ENCODE measurements at regions not wholly inside any gene's neighbourhood (a gene's known extent, or its start where the extent isn't known, plus 50 kb on each side); places are given as distances from the start of the nearest gene placed in this dataset.

GRCh38 chr19:30109565-30109964, 167.5 kb downstream of the URI1 start:
- TF ChIP-seq RXRA (IDR thresholded peaks at IDR 0.05; ENCODE audit: borderline replicate concordance, low read depth): no peak
- no peak for TF ChIP-seq CTCF (IDR thresholded peaks at IDR 0.05)
- TF ChIP-seq YY1 (IDR thresholded peaks at IDR 0.05; ENCODE audit: low read depth): no peak
- no peak for TF ChIP-seq MXI1 (IDR thresholded peaks at IDR 0.05; ENCODE audit: low read depth, low read length)
- TF ChIP-seq ELF1 (IDR thresholded peaks at IDR 0.05): no peak
- TF ChIP-seq TAF1 (IDR thresholded peaks at IDR 0.05; ENCODE audit: borderline replicate concordance, low read depth, low read length): no peak

All from SK-N-SH (cell line).